GF-D8 (cell line): ENCODE measurements at regions not wholly inside any gene's neighbourhood (a gene's known extent, or its start where the extent isn't known, plus 50 kb on each side); places are given as distances from the start of the nearest gene placed in this dataset.

ENCODE experiments used
- DNase-seq: peaks from one replicate; lab custom pipeline; 2025; lab: John Stamatoyannopoulos, UW

GRCh38 chr14:101066826-101067510, 163.4 kb upstream of the RTL1 start:
- no peak for DNase-seq

- no peak for DNase-seq
These were observed 165.0 kb upstream of the RTL1 start for GRCh38 chr14:101068313-101069227.

GRCh38 chr14:101069228-101069549, 165.7 kb upstream of the RTL1 start:
- no peak for DNase-seq

GRCh38 chr14:101069666-101070362, 166.3 kb upstream of the RTL1 start:
- DNase-seq: no peak

- no peak for DNase-seq
These were observed 167.3 kb upstream of the RTL1 start for GRCh38 chr14:101070540-101071492.

- no peak for DNase-seq
These were observed 168.0 kb upstream of the RTL1 start for GRCh38 chr14:101071493-101071906.

GRCh38 chr14:101072070-101072469, 168.5 kb upstream of the RTL1 start:
- no peak for DNase-seq

GRCh38 chr14:101072531-101072930, 169.0 kb upstream of the RTL1 start:
- no peak for DNase-seq

- no peak for DNase-seq
These were observed 169.5 kb upstream of the RTL1 start for GRCh38 chr14:101072945-101073597.

GRCh38 chr14:101073598-101073965, 170.1 kb upstream of the RTL1 start:
- no peak for DNase-seq

- DNase-seq: no peak
These were observed 170.9 kb upstream of the RTL1 start for GRCh38 chr14:101074196-101075024.

- DNase-seq: no peak
These were observed 171.7 kb upstream of the RTL1 start for GRCh38 chr14:101075025-101075800.

GRCh38 chr14:101075801-101076413, 172.4 kb upstream of the RTL1 start:
- no peak for DNase-seq

GRCh38 chr14:101076451-101077198, 173.1 kb upstream of the RTL1 start:
- no peak for DNase-seq

GRCh38 chr14:101077481-101078074, 174.1 kb upstream of the RTL1 start:
- no peak for DNase-seq

- no peak for DNase-seq
These were observed 174.8 kb upstream of the RTL1 start for GRCh38 chr14:101078170-101078891.

GRCh38 chr14:101078892-101079221, 175.3 kb upstream of the RTL1 start:
- no peak for DNase-seq
